Kidney tubule cell (primary cell): ENCODE measurements at regions not wholly inside any gene's neighbourhood (a gene's known extent, or its start where the extent isn't known, plus 50 kb on each side); places are given as distances from the start of the nearest gene placed in this dataset.

Experiments used
- DNase-seq: peaks from one replicate; pipeline ENCODE4 v3.0.0-alpha.2; 2018; ENCODE audit warnings: low spot score

GRCh38 chr10:4688601-4689000, 137.4 kb upstream of the AKR1E2 start:
- DNase-seq = no peak

- no peak for DNase-seq
Measured at GRCh38 chr10:4688168-4688567, 137.8 kb upstream of the AKR1E2 start.

- peak; percentile 50 for DNase-seq
Measured at GRCh38 chr10:4687397-4687796, 138.6 kb upstream of the AKR1E2 start.

- peak; percentile 100 for DNase-seq
Measured at GRCh38 chr10:4686644-4686996, 139.4 kb upstream of the AKR1E2 start.

GRCh38 chr10:4685904-4686643, 139.9 kb upstream of the AKR1E2 start:
- DNase-seq = peak; percentile 46

- DNase-seq = no peak
Measured at GRCh38 chr10:4685491-4685890, 140.5 kb upstream of the AKR1E2 start.

- peak; percentile 66 for DNase-seq
Measured at GRCh38 chr10:4684434-4684833, 141.6 kb upstream of the AKR1E2 start.

GRCh38 chr10:4683838-4684237, 142.2 kb upstream of the AKR1E2 start:
- DNase-seq = no peak

GRCh38 chr10:4683137-4683536, 142.9 kb upstream of the AKR1E2 start:
- DNase-seq = no peak

- no peak for DNase-seq
Measured at GRCh38 chr10:4678951-4679671, 146.9 kb upstream of the AKR1E2 start.

- DNase-seq = peak; percentile 75
Measured at GRCh38 chr10:4678023-4678950, 147.7 kb upstream of the AKR1E2 start.

GRCh38 chr10:4677296-4678021, 148.5 kb upstream of the AKR1E2 start:
- DNase-seq = peak; percentile 51

GRCh38 chr10:4676566-4676965, 149.4 kb upstream of the AKR1E2 start:
- DNase-seq = no peak

- DNase-seq = no peak
Measured at GRCh38 chr10:4675808-4676207, 150.2 kb upstream of the AKR1E2 start.

- no peak for DNase-seq
Measured at GRCh38 chr10:4673279-4674040, 152.5 kb upstream of the AKR1E2 start.

GRCh38 chr10:4672201-4672600, 153.8 kb upstream of the AKR1E2 start:
- DNase-seq = no peak

- peak; percentile 73 for DNase-seq
Measured at GRCh38 chr10:4671451-4672145, 154.4 kb upstream of the AKR1E2 start.

- peak; percentile 95 for DNase-seq
Measured at GRCh38 chr10:4670737-4671136, 155.3 kb upstream of the AKR1E2 start.

GRCh38 chr10:4669585-4669984, 156.4 kb upstream of the AKR1E2 start:
- no peak for DNase-seq

- DNase-seq = peak; percentile 100
Measured at GRCh38 chr10:4663162-4663992, 162.6 kb upstream of the AKR1E2 start.
